Fibroblast of lung (primary cell): ENCODE measurements at regions not wholly inside any gene's neighbourhood (a gene's known extent, or its start where the extent isn't known, plus 50 kb on each side); places are given as distances from the start of the nearest gene placed in this dataset.

Source experiments
- EZH2 ChIP-seq: IDR thresholded peaks from 2 replicates; pipeline ENCODE4 v1.5.1; 2012; ENCODE audit warnings: low read length, control low read depth, mild to moderate bottlenecking; ENCODE audit errors: missing control alignments
- TF ChIP-seq, protein P1 (sequence below), 2 donors: IDR thresholded peaks in 1 of 2; conservative IDR thresholded peaks in 1 of 2; 1 replicate in 1 of 2; 2 replicates in 1 of 2; pipeline ENCODE4 v1.5.1; 2011 to 2012; ENCODE audit warnings: low read length in 2 of 2, control low read depth in 1 of 2, inconsistent platforms in 1 of 2, low read depth in 1 of 2, mild to moderate bottlenecking in 1 of 2

GRCh38 chr7:46461334-46461777, 540.3 kb upstream of the IGFBP3 start:
- TF ChIP-seq, protein P1, sequence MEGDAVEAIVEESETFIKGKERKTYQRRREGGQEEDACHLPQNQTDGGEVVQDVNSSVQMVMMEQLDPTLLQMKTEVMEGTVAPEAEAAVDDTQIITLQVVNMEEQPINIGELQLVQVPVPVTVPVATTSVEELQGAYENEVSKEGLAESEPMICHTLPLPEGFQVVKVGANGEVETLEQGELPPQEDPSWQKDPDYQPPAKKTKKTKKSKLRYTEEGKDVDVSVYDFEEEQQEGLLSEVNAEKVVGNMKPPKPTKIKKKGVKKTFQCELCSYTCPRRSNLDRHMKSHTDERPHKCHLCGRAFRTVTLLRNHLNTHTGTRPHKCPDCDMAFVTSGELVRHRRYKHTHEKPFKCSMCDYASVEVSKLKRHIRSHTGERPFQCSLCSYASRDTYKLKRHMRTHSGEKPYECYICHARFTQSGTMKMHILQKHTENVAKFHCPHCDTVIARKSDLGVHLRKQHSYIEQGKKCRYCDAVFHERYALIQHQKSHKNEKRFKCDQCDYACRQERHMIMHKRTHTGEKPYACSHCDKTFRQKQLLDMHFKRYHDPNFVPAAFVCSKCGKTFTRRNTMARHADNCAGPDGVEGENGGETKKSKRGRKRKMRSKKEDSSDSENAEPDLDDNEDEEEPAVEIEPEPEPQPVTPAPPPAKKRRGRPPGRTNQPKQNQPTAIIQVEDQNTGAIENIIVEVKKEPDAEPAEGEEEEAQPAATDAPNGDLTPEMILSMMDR (conservative IDR thresholded peaks at IDR 0.05 in 1 of 2, IDR thresholded peaks at IDR 0.05 in 1 of 2; ENCODE audit: low read depth in 1 of 2, low read length in 2 of 2): no peak
- no peak for TF ChIP-seq EZH2
